GM19468 (cell line): ENCODE measurements at regions not wholly inside any gene's neighbourhood (a gene's known extent, or its start where the extent isn't known, plus 50 kb on each side); places are given as distances from the start of the nearest gene placed in this dataset.
A peak's percentile ranks its signal among the peaks of the same experiment; 100 is the strongest.

Experiments used
- ATAC-seq: cut with Tn5 transposase; IDR thresholded peaks from one replicate; pipeline ENCODE4 v1.9.1; 2021; ENCODE audit warnings: mild to moderate bottlenecking, moderate library complexity, moderate number of reproducible peaks; ENCODE audit not compliant: unreplicated experiment; ENCODE audit errors: extremely low read depth

DNA sequence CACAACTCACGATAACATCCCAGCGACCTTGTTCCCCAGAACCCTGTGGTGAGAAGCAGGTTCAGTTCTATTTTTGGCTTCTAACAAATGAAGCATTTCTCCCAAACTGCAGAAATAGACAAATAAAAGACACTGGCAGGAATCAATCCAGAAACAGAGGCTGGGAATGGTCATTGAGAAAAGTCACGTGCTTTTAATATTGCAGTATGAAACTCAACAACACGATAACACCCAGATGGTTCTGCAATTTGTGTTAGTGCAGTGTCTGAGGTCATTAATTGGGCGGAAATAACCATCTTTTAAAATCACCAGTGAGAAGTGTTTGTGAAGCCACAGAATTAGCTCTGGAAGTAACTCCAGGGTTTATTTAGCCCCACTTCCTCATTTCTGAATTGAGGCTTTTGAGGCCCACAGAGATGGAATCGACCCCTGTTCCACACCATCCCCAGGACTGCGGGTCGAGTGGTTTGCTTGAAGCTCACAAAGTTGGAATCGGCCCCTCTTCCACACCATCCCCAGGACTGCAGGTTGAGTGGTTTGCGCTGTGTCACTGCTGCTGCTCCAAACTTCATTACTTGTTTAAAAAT, 164.7 kb upstream of the IRX4 start:
- no peak for ATAC-seq

DNA sequence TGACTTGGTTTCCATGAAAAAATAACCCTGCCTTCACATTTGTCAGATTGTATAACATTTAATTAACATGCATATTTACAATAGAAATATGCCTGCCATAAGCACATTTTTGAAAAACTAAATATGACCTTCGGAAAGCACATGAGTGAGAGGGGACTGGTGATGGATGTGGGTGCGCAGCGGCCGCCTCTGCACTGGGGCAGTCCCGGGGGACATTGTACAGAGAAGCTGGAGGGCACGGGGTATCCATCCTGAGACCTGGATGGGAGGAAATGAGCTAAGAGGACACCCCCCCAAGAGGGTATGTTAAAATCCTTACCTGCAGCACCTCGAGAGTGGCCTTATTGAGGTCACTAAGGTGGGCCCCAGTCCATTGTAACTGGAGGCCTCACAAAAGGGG, 161.3 kb upstream of the IRX4 start:
- ATAC-seq = no peak

DNA sequence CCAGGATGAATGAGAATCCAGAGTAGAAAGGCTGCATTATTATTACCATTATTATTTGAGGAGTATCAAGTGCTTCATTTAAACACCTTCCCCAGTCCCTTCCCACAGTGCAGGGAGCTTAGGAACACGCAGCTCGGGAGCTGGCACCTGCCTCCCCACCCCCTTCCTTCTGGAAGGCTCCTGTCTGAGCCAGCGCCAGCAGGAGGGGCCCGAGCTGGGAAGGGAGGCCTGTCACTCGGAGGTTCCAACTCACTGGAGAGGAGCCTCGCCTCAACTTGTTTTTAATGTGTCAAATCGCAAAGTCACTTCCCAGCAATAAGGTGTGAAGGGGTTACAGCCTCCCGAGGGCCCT, 156.4 kb upstream of the IRX4 start:
- no peak for ATAC-seq

DNA sequence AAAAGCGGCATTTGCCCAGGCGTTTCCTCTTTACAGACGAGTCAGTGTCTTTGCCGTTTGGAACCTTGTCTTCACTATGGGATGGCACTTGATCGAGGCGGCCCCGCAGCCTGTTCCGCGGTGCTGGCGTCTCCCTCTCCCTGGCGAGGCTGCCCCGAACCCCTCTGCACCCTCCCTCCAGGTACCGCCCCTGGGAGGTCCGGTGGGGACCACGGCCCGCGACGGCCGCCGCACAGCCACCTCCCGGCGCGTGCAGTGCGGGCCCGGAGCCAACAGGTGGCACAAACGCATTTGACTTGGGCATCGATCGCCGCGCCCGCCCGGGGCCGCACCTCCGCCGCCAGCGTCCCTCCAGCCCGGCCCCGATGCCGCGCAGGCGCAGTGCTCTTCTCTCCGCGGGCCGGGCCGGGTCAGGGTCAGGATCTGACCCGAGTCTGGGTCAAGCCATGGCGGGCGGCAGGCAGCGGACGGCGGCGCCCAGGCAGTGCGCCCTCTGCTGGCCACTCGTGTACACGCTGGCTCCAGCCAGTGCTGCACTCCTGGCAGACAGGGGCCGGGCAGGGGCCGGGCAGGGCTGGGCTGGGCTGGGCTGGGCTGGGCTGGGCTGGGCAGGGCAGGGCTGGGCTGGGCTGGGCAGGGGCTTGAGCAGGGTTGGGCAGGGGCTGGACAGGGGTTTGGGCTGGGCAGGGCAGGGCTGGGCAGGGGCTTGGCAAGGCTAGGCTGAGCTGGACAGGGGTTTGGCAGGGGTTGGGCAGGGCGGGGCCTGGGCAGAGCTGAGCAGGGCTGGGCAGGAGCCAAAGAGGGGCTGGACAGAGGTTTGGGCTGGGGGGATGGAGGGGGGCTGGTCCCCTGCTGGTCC, 155.8 kb upstream of the IRX4 start:
- ATAC-seq = peak; percentile 81

DNA sequence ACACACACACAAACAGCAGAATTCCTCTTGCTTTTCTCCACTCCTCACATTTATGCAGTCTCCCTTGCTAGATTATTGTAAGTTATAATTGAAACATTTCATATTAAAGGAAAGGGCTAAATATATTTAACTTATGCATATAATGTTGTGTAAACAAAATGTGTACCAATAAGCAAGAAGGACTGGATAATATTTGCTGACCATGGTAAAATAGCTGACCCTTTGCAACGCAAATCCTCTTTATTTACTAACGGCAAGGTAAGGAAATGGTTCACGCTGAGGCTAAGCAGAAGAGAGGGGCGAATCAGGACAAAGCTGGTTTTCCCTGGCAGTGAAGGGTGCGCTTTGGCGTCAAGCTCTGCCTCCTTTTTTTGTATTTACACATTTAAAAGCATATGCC, 154.2 kb upstream of the IRX4 start:
- no peak for ATAC-seq

DNA sequence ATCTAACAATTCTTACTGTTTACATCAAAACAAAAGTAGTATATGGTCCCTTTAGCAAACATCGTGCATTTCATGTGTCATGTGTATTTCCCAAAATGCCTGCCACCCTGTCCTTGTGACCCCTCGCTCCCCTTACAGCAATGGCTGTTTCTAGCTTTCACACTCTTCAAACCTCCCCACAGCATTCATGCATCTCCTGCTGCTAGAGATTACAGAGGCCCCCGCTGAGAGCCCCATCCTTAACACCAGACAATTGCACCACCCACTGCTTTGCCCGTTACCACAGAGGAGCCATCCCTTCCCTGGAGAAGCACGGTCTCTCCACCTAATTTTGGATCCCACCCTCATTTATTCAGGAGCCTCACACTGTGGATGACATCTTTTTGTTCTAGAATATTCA, 149.7 kb upstream of the IRX4 start:
- ATAC-seq = no peak

DNA sequence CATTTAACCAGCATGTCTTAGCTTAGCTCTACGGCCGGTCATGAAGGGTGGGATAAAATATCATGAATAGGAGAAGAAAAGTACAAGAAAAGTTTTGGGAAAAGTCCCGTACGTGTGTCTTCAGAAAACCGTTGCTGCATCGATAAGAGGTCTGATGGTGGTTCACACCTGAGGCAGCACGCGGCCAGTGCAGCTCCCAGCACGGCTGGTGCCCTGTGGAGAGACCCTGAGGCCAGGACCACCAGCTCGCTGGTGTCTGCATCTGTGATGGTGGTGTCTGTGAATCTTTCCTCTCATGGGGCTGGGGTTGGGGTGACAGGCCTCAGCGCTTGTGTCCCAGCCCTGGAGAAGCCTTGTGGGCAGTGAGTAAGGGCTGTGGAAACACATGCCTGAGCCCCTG, 148.9 kb upstream of the IRX4 start:
- no peak for ATAC-seq

DNA sequence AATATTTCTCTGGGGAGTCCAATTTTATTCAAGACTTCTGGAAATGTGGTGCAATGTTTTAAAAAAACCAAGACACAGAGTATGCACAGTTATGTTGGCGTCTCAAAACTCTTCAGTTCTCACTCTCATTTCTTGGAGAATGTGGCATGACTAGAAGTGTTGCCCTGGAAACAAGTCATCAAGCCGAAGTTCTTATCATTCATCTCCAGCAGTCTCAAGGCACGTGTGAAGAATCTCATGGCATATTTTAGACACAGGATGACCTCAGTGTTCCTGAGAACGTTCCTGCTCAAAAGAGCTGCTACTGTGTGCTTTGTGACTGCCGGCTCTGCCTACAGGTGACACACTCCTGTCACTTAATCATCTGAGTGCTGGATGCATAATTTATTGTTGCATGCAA, 147.4 kb upstream of the IRX4 start:
- no peak for ATAC-seq

DNA sequence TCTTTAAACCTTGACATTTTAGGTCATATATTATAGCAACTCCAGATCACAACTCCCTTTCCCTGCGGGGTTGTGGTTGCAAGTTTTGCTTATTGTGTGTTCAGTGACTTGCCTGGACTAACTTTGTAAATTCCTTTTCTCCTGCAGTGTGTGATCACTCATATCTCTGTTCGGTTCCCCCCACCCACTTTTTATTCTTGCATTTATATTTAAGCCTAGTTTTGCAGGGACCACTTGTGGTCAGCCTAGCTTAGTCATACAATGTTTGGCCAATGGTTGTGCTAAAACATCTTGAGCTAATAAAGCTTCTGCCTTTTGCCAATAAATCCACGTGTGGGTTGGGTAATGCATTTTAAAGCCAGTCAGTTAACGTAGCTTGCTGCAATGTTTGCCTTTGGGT, 146.5 kb upstream of the IRX4 start:
- ATAC-seq = no peak

GRCh38 chr5:2027790-2028189, 145.1 kb upstream of the IRX4 start:
- no peak for ATAC-seq

DNA sequence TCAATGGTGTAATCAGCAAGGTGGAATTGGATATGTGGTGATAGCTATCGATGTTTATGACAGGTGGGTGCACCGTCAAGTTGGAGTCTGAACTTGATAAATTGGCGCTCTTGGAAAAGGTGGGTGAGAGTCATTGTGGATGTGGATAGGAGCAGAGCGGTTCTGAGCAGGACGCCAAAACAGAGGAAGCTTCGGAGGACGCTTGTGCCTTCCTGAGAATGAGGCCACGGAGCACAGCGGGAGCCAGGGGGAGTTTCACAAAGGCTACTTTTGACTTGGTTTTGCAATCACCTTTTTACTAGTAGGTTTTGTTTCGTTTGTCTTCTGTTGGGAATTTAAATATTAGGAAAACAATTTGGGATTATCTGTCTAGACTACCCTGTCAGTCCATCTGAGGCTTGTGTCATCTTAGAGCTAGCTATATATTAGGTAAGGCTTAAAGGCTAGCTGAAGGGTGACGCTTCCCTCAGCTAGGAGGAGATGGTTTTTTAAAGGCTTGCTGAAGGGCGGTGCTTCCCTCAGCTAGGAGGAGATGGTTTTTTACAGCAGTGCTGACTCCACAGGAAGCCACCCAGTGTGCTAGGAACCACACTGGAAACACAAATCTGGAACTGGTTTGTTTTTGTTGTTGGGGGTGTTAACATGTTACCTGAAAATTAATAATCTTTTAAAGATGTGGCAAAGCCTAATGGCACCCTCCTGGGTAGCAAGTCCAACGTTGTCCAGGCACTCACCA, 142.4 kb upstream of the IRX4 start:
- ATAC-seq = no peak

DNA sequence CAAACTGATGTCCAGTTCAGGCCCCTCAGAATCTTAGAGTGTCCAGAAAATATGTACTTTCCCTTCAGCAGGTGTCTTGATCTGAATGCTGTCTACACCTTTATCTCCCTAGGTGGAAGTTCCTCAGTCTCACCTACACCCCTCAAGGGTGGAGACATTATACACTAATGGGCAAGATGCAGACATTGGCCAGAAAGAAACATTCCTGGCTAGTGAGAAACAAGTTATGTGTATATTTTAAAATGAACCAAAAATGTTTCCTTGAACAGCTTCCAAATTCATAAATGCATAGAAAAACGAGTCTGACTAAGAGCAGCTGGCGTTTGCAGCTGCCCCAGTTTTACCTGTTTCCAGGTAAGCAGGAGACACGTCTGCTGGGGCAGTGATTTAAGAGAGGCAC, 140.5 kb upstream of the IRX4 start:
- no peak for ATAC-seq

DNA sequence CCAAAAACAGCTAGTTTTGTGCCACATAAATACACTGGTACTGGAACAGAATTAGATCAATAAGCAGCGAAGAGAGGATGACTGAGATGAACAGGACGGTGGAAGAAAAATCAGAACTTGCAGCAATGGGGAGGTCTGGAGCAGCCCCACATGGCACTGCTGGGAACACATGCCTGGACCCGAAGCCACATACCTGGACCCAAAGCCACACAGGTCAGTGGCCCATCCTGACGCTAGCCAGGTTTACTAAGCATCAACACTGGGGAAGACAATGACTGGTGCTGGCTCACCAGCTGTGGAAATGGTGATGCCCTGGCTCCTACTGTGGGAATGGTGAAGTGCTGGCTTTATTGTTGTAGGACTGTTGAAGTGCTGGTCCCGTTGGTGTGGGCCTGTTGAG, 139.7 kb upstream of the IRX4 start:
- no peak for ATAC-seq

- no peak for ATAC-seq
These were observed 138.9 kb upstream of the IRX4 start for GRCh38 chr5:2021484-2022176.

- no peak for ATAC-seq
These were observed 138.0 kb upstream of the IRX4 start for GRCh38 chr5:2020730-2021129.

GRCh38 chr5:2019716-2020115, 137.0 kb upstream of the IRX4 start:
- no peak for ATAC-seq

GRCh38 chr5:2018390-2018724, 135.6 kb upstream of the IRX4 start:
- ATAC-seq = no peak

- ATAC-seq = no peak
These were observed 135.0 kb upstream of the IRX4 start for GRCh38 chr5:2017540-2018389.

DNA sequence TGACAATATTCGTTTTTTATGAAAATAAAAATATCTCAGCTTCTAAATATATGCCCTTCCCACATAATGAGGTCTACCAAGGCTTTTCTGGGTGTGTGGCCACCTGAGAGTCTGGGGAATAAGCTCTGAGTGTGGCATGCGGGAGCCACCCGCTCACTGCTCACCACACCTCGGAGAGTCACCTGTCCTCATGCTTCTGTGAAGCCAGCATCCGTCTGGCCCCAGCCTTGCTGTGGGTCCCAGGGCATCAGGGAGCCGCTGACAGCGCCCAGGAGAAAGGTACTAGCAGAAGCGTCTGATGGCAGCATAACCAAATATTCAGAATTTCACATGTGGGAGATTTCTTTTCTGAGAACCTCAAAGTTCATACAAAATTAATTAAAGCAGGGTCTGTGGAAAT, 133.2 kb upstream of the IRX4 start:
- ATAC-seq = no peak
